ENCODE measurements at regions not wholly inside any gene's neighbourhood (a gene's known extent, or its start where the extent isn't known, plus 50 kb on each side); places are given as distances from the start of the nearest gene placed in this dataset.

GRCh38 chr14:23793532-23793931 is 157.4 kb downstream of the DHRS2 start:
- TF ChIP-seq RAD21 (conservative IDR thresholded peaks at IDR 0.05 in 1 of 2, IDR thresholded peaks at IDR 0.05 in 1 of 2) (no peak), CTCF (IDR thresholded peaks at IDR 0.05) (no peak), HMGXB4 (CRISPR knock-in tag; IDR thresholded peaks at IDR 0.05; ENCODE audit: borderline replicate concordance) (no peak), SREBF2 (IDR thresholded peaks at IDR 0.05) (no peak), REST (IDR thresholded peaks at IDR 0.05) (no peak), POLR2A (IDR thresholded peaks at IDR 0.05; ENCODE audit: low read length) (no peak), RFX5 (IDR thresholded peaks at IDR 0.05) (no peak), ZC3H11A (IDR thresholded peaks at IDR 0.05) (no peak), CHD4 (IDR thresholded peaks at IDR 0.05; ENCODE audit: borderline replicate concordance) (no peak), MAX (IDR thresholded peaks at IDR 0.05) (no peak), RNF2 (IDR thresholded peaks at IDR 0.05; ENCODE audit: borderline replicate concordance, low read depth) (no peak), EP300 (IDR thresholded peaks at IDR 0.05) (no peak), SMC3 (IDR thresholded peaks at IDR 0.05) (no peak)
